Tibial nerve (tissue), 4 donors: ENCODE measurements at regions not wholly inside any gene's neighbourhood (a gene's known extent, or its start where the extent isn't known, plus 50 kb on each side); places are given as distances from the start of the nearest gene placed in this dataset.
A peak's percentile ranks its signal among the peaks of the same experiment; 100 is the strongest.

Experiments
- DNase-seq, 2 donors: peaks; one replicate each; pipeline ENCODE4 v3.0.0-alpha.2; 2019; ENCODE audit warnings: low spot score in 2 of 2
- H3K27ac ChIP-seq, 4 donors: fragments of 200-600 bp; sonication (generic) in 3 of 4; one replicate each; pipeline ENCODE4 v1.5.1; 2017 to 2019; ENCODE audit warnings: mild to moderate bottlenecking in 1 of 4
- H3K27me3 ChIP-seq, 2 donors: fragments of 200-600 bp; sonication (generic) in 1 of 2; one replicate each; pipeline versions ENCODE4 v1.5.1 to v1.6.0; 2017 to 2019
- H3K36me3 ChIP-seq, 3 donors: fragments of 200-600 bp; sonication (generic); one replicate each; pipeline ENCODE4 v1.5.1; 2018 to 2019
- H3K4me1 ChIP-seq, 4 donors: fragments of 200-600 bp; sonication (generic) in 3 of 4; one replicate each; pipeline ENCODE4 v1.5.1; 2017 to 2019
- H3K4me3 ChIP-seq, 4 donors: fragments of 200-600 bp; sonication (generic) in 3 of 4; one replicate each; pipeline ENCODE4 v1.5.1; 2017 to 2019; ENCODE audit warnings: mild to moderate bottlenecking in 1 of 4, moderate library complexity in 1 of 4
- H3K9me3 ChIP-seq, 4 donors: fragments of 200-600 bp; sonication (generic) in 3 of 4; one replicate each; pipeline ENCODE4 v1.5.1; 2017 to 2019
- EP300 ChIP-seq, 2 donors: sonication (generic); formaldehyde crosslinking; IDR thresholded peaks; one replicate each; pipeline ENCODE4 v1.6.1; 2017; ENCODE audit warnings: antibody characterized with exemption in 2 of 2, mild to moderate bottlenecking in 1 of 2
- POLR2A ChIP-seq, 2 donors: fragments of 450-650 bp; IDR thresholded peaks; one replicate each; pipeline ENCODE4 v1.6.1; 2017; ENCODE audit warnings: antibody characterized with exemption in 2 of 2, mild to moderate bottlenecking in 2 of 2, moderate library complexity in 2 of 2
- WGBS, 2 donors: methylation state at CpG; one replicate each; pipeline ENCODE4 v1.1.5; 2018; 5-methylcytosine and 5-hydroxymethylcytosine counted together
- TF ChIP-seq, protein P1 (sequence below), 5 experiments: fragments of 200-600 bp in 3 of 5; fragments of 450-650 bp in 2 of 5; sonication (generic) in 3 of 5; IDR thresholded peaks; one replicate each; pipeline ENCODE4 v1.5.1; 2016 to 2019; ENCODE audit warnings: antibody characterized with exemption in 5 of 5, mild to moderate bottlenecking in 3 of 5, moderate library complexity in 2 of 5

DNA sequence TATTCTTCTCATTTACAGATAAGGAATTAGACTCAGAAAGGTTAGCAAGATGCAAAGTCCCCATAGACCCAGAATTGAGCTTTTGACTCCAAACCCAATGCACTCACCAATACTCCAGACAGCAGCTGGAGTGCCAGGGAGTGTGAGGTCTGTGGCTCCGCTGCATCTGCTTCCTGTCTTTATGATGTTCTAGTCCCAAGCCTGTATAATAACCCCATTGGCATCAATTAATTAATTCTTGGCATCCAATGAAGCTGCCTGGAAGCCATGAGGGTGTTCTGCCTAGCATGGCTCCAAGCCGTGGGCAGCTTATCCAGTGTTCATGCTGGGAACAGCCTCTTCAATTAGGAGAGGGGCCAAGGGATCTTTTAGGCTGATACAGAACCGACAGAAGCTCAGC is 188.7 kb downstream of the GIPC2 start:
- Histone ChIP-seq H3K27me3 (no peaks in the 10 kb centered on the region), H3K9me3 (no peaks in the 10 kb centered on the region), H3K4me3 (no peak overlapping the region), H3K36me3 (no peaks in the 10 kb centered on the region), H3K27ac (no peak overlapping the region), H3K4me1 (no peaks in the 10 kb centered on the region)
- no peak for TF ChIP-seq POLR2A (IDR thresholded peaks at IDR 0.05)
- 34 to 44% methylated on average over 3 of the region's 3 CpGs for WGBS, 2 donors
- no peak for DNase-seq

DNA sequence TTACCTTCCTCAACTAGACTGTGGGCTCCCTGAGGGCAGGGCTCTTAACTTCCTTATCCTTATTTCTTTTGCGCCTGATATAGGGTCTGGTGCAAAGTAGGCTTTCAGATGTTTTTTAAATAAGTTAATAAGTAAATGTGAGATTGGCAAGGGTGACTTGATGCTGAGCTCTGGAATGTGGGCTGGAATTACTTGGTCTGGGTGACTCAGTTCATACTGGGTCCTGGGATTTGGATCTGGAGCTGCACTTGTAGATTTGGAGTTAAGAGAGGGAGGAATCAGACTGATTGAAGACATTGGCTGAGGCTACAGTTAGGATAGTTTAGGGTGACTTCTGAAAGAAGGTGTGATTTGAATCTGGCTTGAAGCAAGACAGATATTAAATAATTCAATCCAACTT is 190.9 kb downstream of the GIPC2 start:
- Histone ChIP-seq H3K27me3 (no peaks in the 10 kb centered on the region), H3K36me3 (no peaks in the 10 kb centered on the region), H3K27ac (no peak overlapping the region), H3K4me1 (peaks cover 0 to 14% (median 0%) of the 10 kb centered on the region in 4 donors), H3K9me3 (no peaks in the 10 kb centered on the region), H3K4me3 (no peak overlapping the region)
- TF ChIP-seq POLR2A (IDR thresholded peaks at IDR 0.05), result no peak
- no peak for TF ChIP-seq EP300 (IDR thresholded peaks at IDR 0.05)
- TF ChIP-seq, protein P1, sequence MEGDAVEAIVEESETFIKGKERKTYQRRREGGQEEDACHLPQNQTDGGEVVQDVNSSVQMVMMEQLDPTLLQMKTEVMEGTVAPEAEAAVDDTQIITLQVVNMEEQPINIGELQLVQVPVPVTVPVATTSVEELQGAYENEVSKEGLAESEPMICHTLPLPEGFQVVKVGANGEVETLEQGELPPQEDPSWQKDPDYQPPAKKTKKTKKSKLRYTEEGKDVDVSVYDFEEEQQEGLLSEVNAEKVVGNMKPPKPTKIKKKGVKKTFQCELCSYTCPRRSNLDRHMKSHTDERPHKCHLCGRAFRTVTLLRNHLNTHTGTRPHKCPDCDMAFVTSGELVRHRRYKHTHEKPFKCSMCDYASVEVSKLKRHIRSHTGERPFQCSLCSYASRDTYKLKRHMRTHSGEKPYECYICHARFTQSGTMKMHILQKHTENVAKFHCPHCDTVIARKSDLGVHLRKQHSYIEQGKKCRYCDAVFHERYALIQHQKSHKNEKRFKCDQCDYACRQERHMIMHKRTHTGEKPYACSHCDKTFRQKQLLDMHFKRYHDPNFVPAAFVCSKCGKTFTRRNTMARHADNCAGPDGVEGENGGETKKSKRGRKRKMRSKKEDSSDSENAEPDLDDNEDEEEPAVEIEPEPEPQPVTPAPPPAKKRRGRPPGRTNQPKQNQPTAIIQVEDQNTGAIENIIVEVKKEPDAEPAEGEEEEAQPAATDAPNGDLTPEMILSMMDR (IDR thresholded peaks at IDR 0.05), result no peak
- DNase-seq, result no peak
- 93 to 94% methylated on average over 1 of the region's 1 CpG for WGBS, 2 donors

DNA sequence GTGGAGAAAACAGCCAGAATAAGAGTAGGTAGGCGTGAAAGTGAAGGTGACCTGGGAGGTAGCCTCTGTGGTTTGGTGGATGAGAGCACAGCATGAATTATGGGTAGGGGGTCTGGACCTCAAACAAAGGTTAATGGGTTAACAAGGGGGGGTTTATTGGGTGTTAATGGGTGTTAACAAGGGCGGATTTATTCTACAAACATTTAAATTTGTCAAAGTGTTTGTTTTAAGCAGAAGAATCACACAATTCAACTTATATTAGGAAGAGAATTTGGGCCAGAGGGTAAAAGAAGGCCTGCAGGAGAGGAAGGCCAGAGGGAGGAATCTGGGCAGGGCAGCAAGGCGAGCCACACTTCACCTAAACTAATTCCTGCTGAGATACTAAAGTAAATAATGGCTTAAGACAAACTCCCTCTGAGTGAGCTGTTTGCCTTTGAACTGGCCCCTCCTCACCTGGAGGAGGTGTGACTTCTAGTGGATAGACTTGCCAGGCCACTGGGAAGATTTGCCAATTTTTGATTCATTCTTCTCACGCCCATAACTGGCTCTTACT is 191.7 kb downstream of the GIPC2 start:
- no peaks in the 10 kb centered on the region for H3K9me3 ChIP-seq
- DNase-seq, result no peak
- no peaks in the 10 kb centered on the region for H3K36me3 ChIP-seq
- H3K27ac ChIP-seq, result peak overlapping the region in 2 of 4 donors; percentile 10 to 29
- no peaks in the 10 kb centered on the region for H3K27me3 ChIP-seq
- TF ChIP-seq POLR2A (IDR thresholded peaks at IDR 0.05), result no peak
- no peak for TF ChIP-seq EP300 (IDR thresholded peaks at IDR 0.05)
- TF ChIP-seq, protein P1 (IDR thresholded peaks at IDR 0.05), result no peak
- H3K4me1 ChIP-seq, result peaks cover 0 to 18% (median 0%) of the 10 kb centered on the region in 4 donors
- WGBS, 2 donors, result 37 to 48% methylated on average over 4 of the region's 4 CpGs
- H3K4me3 ChIP-seq, result no peak overlapping the region

DNA sequence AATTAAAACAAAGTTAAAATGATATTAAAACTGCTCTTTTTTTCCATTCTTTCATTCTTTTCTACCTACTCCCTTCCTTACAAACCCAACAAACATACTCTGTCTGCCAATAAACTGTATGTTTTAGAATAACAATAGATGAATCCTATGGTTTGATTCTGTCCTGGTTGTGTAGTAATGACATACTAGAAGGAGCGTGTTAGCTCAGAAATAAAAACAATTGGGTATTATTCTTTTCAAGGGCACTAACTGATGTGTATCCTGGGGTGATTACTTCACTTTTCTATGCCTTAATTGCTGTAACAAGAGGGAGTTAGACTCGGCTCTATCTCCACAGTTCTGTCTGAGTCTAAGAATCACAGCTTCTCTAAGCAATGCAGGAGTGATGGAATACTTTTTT is 194.4 kb downstream of the GIPC2 start:
- Histone ChIP-seq H3K36me3 (no peaks in the 10 kb centered on the region), H3K9me3 (no peaks in the 10 kb centered on the region), H3K4me1 (peaks cover 0 to 18% (median 0%) of the 10 kb centered on the region in 4 donors), H3K4me3 (no peak overlapping the region), H3K27me3 (no peaks in the 10 kb centered on the region), H3K27ac (peak overlapping the region in 3 of 4 donors; percentile 28 to 70 (median 50))
- TF ChIP-seq, protein P1 (IDR thresholded peaks at IDR 0.05), result no peak
- TF ChIP-seq POLR2A (IDR thresholded peaks at IDR 0.05) (no peak), EP300 (IDR thresholded peaks at IDR 0.05) (no peak)
- WGBS, 2 donors, result 39 to 47% methylated on average over 2 of the region's 2 CpGs
- no peak for DNase-seq

DNA sequence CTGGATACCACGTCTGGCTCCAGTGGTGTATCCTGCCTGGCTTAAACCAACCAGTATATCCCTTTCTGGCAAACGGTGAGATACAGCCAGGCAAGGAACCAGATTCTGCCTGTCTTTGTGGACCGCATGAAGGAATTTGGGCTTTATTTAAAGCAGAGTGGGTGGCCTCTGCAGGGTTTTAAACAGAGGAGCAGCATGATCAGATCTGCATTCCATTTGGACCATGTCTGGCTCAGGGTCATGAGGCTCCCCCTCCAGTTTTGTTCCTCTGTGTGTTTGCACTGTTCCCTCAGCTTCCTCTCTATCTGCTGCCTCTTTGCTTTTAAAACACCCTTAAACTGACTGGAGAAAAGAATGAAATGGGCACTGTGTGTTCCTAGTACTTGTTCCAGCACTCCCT is 195.0 kb downstream of the GIPC2 start:
- Histone ChIP-seq H3K27ac (peak overlapping the region in 3 of 4 donors; percentile 26 to 70 (median 50)), H3K27me3 (no peaks in the 10 kb centered on the region), H3K9me3 (no peaks in the 10 kb centered on the region), H3K4me3 (no peak overlapping the region), H3K4me1 (peaks cover 0 to 18% (median 0%) of the 10 kb centered on the region in 4 donors), H3K36me3 (no peaks in the 10 kb centered on the region)
- TF ChIP-seq POLR2A (IDR thresholded peaks at IDR 0.05) (no peak), EP300 (IDR thresholded peaks at IDR 0.05) (no peak)
- TF ChIP-seq, protein P1 (IDR thresholded peaks at IDR 0.05), result no peak
- DNase-seq, result no peak
- WGBS, 2 donors, result 21 to 33% methylated on average over 3 of the region's 3 CpGs

DNA sequence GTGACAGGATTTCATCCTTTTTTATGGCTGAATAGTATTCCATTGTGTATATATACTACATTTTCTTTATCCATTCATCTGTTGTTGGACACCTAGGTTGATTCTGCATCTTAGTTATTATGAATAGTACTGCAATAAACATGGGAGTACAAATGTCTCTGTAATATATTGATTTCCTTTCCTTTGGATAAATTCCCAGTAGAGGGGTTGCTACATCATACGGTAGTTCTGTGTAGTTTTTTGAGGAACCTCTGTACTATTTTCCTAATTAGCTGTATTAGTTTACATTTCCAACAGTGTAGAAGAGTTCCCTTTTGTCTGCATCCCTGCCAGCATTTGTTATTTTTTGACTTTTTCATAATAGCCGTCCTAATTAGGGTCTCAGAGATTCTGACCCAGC is 201.3 kb downstream of the GIPC2 start:
- no peak for DNase-seq
- Histone ChIP-seq H3K4me1 (peaks cover 0 to 8% (median 0%) of the 10 kb centered on the region in 4 donors), H3K27me3 (no peaks in the 10 kb centered on the region), H3K9me3 (no peaks in the 10 kb centered on the region), H3K4me3 (no peak overlapping the region), H3K27ac (no peak overlapping the region), H3K36me3 (no peaks in the 10 kb centered on the region)
- 68 to 86% methylated on average over 2 of the region's 2 CpGs for WGBS, 2 donors
- TF ChIP-seq EP300 (IDR thresholded peaks at IDR 0.05) (no peak), POLR2A (IDR thresholded peaks at IDR 0.05) (no peak)
- TF ChIP-seq, protein P1 (IDR thresholded peaks at IDR 0.05), result no peak
